Endothelial cell of umbilical vein (primary cell): ENCODE measurements at regions not wholly inside any gene's neighbourhood (a gene's known extent, or its start where the extent isn't known, plus 50 kb on each side); places are given as distances from the start of the nearest gene placed in this dataset.

ENCODE experiments used
- CTCF ChIP-seq, 2 donors: IDR thresholded peaks; 1 replicate in 1 of 2; 2 replicates in 1 of 2; pipeline ENCODE4 v1.5.1; 2011; ENCODE audit warnings: low read length in 2 of 2, mild to moderate bottlenecking in 2 of 2, moderate library complexity in 2 of 2, control low read depth in 1 of 2, inconsistent platforms in 1 of 2, low read depth in 1 of 2; ENCODE audit not compliant: insufficient read depth in 1 of 2; ENCODE audit errors: extremely low read depth in 1 of 2
- EZH2 ChIP-seq: IDR thresholded peaks from 2 replicates; pipeline ENCODE4 v1.6.1; 2012; ENCODE audit warnings: borderline replicate concordance, low read depth, mild to moderate bottlenecking, moderate library complexity, low read length, inconsistent platforms; ENCODE audit not compliant: severe bottlenecking
- FOS ChIP-seq: IDR thresholded peaks from 2 replicates; pipeline ENCODE4 v1.6.1; 2011; ENCODE audit warnings: mild to moderate bottlenecking, low read length, moderate library complexity, borderline replicate concordance; ENCODE audit not compliant: insufficient read depth
- JUN ChIP-seq: IDR thresholded peaks from 2 replicates; pipeline ENCODE4 v1.6.1; 2011; ENCODE audit warnings: borderline replicate concordance, low read depth; ENCODE audit not compliant: insufficient read length, insufficient read depth
- MYC ChIP-seq: IDR thresholded peaks from one replicate; pipeline ENCODE4 v1.6.1; 2011; ENCODE audit warnings: mild to moderate bottlenecking, low read depth, low read length
- POLR2A ChIP-seq: IDR thresholded peaks from 2 replicates; pipeline ENCODE4 v1.6.1; 2012; ENCODE audit warnings: low read depth, mild to moderate bottlenecking, control low read depth, low read length
- POLR2AphosphoS5 ChIP-seq: IDR thresholded peaks from 2 replicates; pipeline ENCODE4 v1.6.1; 2012; ENCODE audit warnings: low read depth, mild to moderate bottlenecking, control low read depth, low read length, moderate library complexity; ENCODE audit not compliant: insufficient read depth

GRCh38 chr11:123314972-123315371 lies 115.1 kb upstream of the GRAMD1B start:
- TF ChIP-seq CTCF (IDR thresholded peaks at IDR 0.05; ENCODE audit: extremely low read depth in 1 of 2, insufficient read depth in 1 of 2, low read depth in 1 of 2, low read length in 2 of 2) (no peak), EZH2 (no peak), POLR2A (no peak), FOS (no peak), POLR2AphosphoS5 (no peak), JUN (no peak), MYC (no peak)
